ENCODE measurements at regions not wholly inside any gene's neighbourhood (a gene's known extent, or its start where the extent isn't known, plus 50 kb on each side); places are given as distances from the start of the nearest gene placed in this dataset.
A peak's percentile ranks its signal among the peaks of the same experiment; 100 is the strongest.

DNA sequence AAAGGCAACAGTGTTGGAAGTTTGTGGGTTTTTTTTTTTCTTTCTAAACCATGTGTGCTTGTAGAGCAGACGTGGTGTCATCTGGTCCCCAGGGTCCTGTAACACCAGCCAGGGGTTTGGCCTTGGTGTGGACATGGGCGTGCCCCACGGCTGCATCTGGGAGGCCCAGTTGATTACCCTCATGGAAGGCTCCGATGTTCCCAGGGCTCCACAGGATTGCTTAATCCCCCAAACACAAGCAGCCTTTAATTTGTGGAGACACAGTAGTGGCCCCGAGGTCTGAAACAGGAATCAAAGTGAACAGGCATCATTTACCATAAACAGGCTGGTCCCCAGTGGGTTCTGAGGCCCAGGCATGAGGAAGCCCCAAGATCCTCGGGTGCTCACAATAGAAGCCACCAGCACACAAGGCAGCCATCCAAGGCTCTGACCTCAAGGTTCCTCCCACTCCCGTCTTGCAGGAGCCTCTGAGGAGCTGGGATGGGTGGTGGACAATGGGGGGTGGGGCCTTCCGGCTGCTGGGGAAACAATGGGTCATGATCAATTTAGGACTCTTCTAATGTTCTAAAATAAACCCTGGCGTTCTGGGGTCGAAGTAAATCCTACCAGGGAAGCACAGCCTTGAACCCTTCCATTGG lies 115.0 kb upstream of the CD82 start:
- intact Hi-C loops (cut with micrococcal nuclease) = no loop called here
- H3K27ac ChIP-seq (replicated peaks) = peak overlapping the region; percentile 76
- no peak for TF ChIP-seq CTCF (IDR thresholded peaks at IDR 0.05; ENCODE audit: borderline replicate concordance)

DNA sequence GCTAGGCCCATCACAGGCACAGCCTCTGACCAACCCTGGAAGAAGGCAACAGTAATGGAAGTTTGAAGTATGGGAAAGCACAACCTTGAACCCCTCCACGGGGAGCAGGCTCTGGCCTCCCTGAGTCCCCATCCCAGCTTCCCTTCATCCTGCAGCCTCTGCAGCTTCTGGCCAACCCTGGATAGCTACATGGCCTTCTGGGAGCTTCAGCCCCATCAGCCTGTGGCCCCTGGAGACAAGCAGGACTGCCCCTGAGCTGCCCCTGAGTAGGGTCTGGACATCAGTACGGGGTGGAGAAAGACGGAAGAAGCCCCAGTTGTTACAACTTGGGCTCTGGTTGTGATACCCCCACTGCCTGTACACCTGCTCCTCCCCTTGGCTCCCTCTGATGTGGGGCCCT lies 113.8 kb upstream of the CD82 start:
- Histone ChIP-seq H3K27ac (replicated peaks) (peak overlapping the region; percentile 76), H3K36me3 (no peaks in the 10 kb centered on the region), H3K27me3 (ENCODE audit: low read depth) (no peaks in the 10 kb centered on the region), H3K4me1 (peaks cover 30% of the 10 kb centered on the region), H3K4me3 (no peak overlapping the region), H3K9me3 (replicated peaks) (no peaks in the 10 kb centered on the region)
- intact Hi-C loops (cut with micrococcal nuclease) = no loop called here
- no peak for TF ChIP-seq CTCF (IDR thresholded peaks at IDR 0.05; ENCODE audit: borderline replicate concordance)
- DNase-seq = no peak

More for the DNA sequence above, 115.0 kb upstream of the CD82 start:
- Histone ChIP-seq H3K4me1 (peaks cover 30% of the 10 kb centered on the region), H3K4me3 (no peak overlapping the region), H3K36me3 (no peaks in the 10 kb centered on the region), H3K27me3 (ENCODE audit: low read depth) (no peaks in the 10 kb centered on the region), H3K9me3 (replicated peaks) (no peaks in the 10 kb centered on the region)
- peak; percentile 50 for DNase-seq

GRCh38 chr11:44452827-44453572 lies 112.5 kb upstream of the CD82 start:
- Histone ChIP-seq H3K9me3 (replicated peaks) (no peaks in the 10 kb centered on the region), H3K27me3 (ENCODE audit: low read depth) (no peaks in the 10 kb centered on the region), H3K4me3 (no peak overlapping the region), H3K4me1 (peaks cover 30% of the 10 kb centered on the region), H3K36me3 (no peaks in the 10 kb centered on the region), H3K27ac (replicated peaks) (peak overlapping the region; percentile 23)
- TF ChIP-seq CTCF (IDR thresholded peaks at IDR 0.05; ENCODE audit: borderline replicate concordance) = no peak
- DNase-seq = no peak
- intact Hi-C loops (cut with micrococcal nuclease) = no loop called here

DNA sequence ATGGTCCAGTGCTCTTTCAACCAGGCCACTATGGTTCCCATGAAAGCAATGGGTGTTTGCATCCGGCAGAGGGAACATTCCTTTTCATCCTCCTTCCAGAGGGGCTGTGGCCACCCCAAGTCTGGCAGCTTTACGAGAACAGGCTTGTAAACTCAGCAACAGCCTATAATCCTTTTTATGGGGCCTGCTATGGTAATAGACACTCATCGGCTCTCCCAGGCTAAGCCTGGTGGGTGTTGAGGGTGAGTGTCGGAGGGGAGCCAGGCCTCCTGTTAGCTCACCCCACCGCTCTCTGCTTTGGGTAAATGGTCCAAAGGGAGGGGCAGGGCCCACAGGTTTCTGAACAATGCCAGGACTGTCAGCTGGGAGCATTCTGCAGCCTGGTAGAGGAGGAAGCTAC lies 111.6 kb upstream of the CD82 start:
- no peak overlapping the region for H3K27ac ChIP-seq (replicated peaks)
- no peak for TF ChIP-seq CTCF (IDR thresholded peaks at IDR 0.05; ENCODE audit: borderline replicate concordance)
- H3K36me3 ChIP-seq = no peaks in the 10 kb centered on the region
- peaks cover 30% of the 10 kb centered on the region for H3K4me1 ChIP-seq
- DNase-seq = no peak
- no peaks in the 10 kb centered on the region for H3K27me3 ChIP-seq (ENCODE audit: low read depth)
- intact Hi-C loops (cut with micrococcal nuclease) = no loop called here
- H3K4me3 ChIP-seq = no peak overlapping the region
- H3K9me3 ChIP-seq (replicated peaks) = no peaks in the 10 kb centered on the region

DNA sequence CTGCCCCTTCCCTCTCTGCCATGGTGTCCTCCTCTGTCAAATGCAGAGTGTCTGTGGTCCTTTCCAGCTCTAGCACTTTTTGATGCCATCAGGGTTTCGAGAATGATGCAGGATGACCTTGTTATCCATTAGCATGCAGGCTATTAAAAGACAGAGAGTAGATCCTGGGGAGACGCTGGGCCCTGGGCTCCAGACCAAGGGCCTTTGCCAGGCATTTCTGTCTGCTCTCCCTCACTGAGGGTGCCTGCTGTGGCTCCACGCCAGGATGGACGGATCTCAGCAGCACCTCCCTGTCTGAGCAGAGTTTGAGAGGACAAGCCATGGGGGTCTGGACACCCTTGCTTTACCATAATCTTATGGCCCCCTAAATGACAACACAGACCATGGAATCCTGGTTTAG lies 110.8 kb upstream of the CD82 start:
- Histone ChIP-seq H3K4me3 (no peak overlapping the region), H3K9me3 (replicated peaks) (no peaks in the 10 kb centered on the region), H3K36me3 (no peaks in the 10 kb centered on the region), H3K27me3 (ENCODE audit: low read depth) (no peaks in the 10 kb centered on the region), H3K27ac (replicated peaks) (no peak overlapping the region), H3K4me1 (peaks cover 30% of the 10 kb centered on the region)
- no peak for DNase-seq
- intact Hi-C loops (cut with micrococcal nuclease) = no loop called here
- TF ChIP-seq CTCF (IDR thresholded peaks at IDR 0.05; ENCODE audit: borderline replicate concordance) = no peak

Measured in left ventricle myocardium inferior (tissue), 1 donor.